ENCODE measurements at regions not wholly inside any gene's neighbourhood (a gene's known extent, or its start where the extent isn't known, plus 50 kb on each side); places are given as distances from the start of the nearest gene placed in this dataset.

- no peak for DNase-seq (ENCODE audit: low spot score)
- Histone ChIP-seq H3K4me2 (no peak overlapping the region), H3K79me2 (no peaks in the 10 kb centered on the region), H3K27ac (no peak overlapping the region), H3K36me3 (replicated peaks; ENCODE audit: insufficient read depth, low read depth) (no peaks in the 10 kb centered on the region), H3K27me3 (no peaks in the 10 kb centered on the region), H3K9me3 (ENCODE audit: low read depth) (no peaks in the 10 kb centered on the region), H3K4me3 (no peak overlapping the region), H2AFZ (no peak overlapping the region), H3K9me2 (replicated peaks; ENCODE audit: insufficient read depth) (no peaks in the 10 kb centered on the region), H3K4me1 (ENCODE audit: insufficient read depth) (peaks cover 5% of the 10 kb centered on the region), H4K20me1 (ENCODE audit: insufficient read depth, poor library complexity, severe bottlenecking) (no peaks in the 10 kb centered on the region)
- no peak for TF ChIP-seq CTCF (IDR thresholded peaks at IDR 0.05; ENCODE audit: poor library complexity)
- no peak for TF ChIP-seq EZH2phosphoT487 (IDR thresholded peaks at IDR 0.05; ENCODE audit: low read depth, severe bottlenecking, unreplicated experiment)
- no peak for TF ChIP-seq EZH2 (IDR thresholded peaks at IDR 0.05; ENCODE audit: borderline replicate concordance)
- WGBS (ENCODE audit: low lambda C conversion rate, missing lambda C conversion rate) = 95% methylated on average over 2 of the region's 2 CpGs
Observed at GRCh38 chr9:109855540-109855939, 75.5 kb downstream of the PALM2AKAP2 start.

GRCh38 chr9:109856785-109857184, 76.8 kb downstream of the PALM2AKAP2 start:
- Histone ChIP-seq H3K4me3 (no peak overlapping the region), H3K36me3 (replicated peaks; ENCODE audit: insufficient read depth, low read depth) (no peaks in the 10 kb centered on the region), H2AFZ (no peak overlapping the region), H3K9me3 (ENCODE audit: low read depth) (no peaks in the 10 kb centered on the region), H4K20me1 (ENCODE audit: insufficient read depth, poor library complexity, severe bottlenecking) (no peaks in the 10 kb centered on the region), H3K27me3 (no peaks in the 10 kb centered on the region), H3K4me1 (ENCODE audit: insufficient read depth) (peaks cover 5% of the 10 kb centered on the region), H3K4me2 (no peak overlapping the region), H3K27ac (peak overlapping the region; percentile 32), H3K9me2 (replicated peaks; ENCODE audit: insufficient read depth) (no peaks in the 10 kb centered on the region), H3K79me2 (no peaks in the 10 kb centered on the region)
- TF ChIP-seq EZH2 (IDR thresholded peaks at IDR 0.05; ENCODE audit: borderline replicate concordance) (no peak), EZH2phosphoT487 (IDR thresholded peaks at IDR 0.05; ENCODE audit: low read depth, severe bottlenecking, unreplicated experiment) (no peak), CTCF (IDR thresholded peaks at IDR 0.05; ENCODE audit: poor library complexity) (no peak)
- WGBS (ENCODE audit: low lambda C conversion rate, missing lambda C conversion rate) = 77% methylated on average over 6 of the region's 6 CpGs
- no peak for DNase-seq (ENCODE audit: low spot score)

GRCh38 chr9:109857336-109857735, 77.3 kb downstream of the PALM2AKAP2 start:
- Histone ChIP-seq H3K4me3 (no peak overlapping the region), H3K27me3 (no peaks in the 10 kb centered on the region), H2AFZ (no peak overlapping the region), H3K36me3 (replicated peaks; ENCODE audit: insufficient read depth, low read depth) (no peaks in the 10 kb centered on the region), H3K4me2 (no peak overlapping the region), H4K20me1 (ENCODE audit: insufficient read depth, poor library complexity, severe bottlenecking) (no peaks in the 10 kb centered on the region), H3K27ac (peak overlapping the region; percentile 32), H3K9me3 (ENCODE audit: low read depth) (no peaks in the 10 kb centered on the region), H3K4me1 (ENCODE audit: insufficient read depth) (peaks cover 5% of the 10 kb centered on the region), H3K79me2 (no peaks in the 10 kb centered on the region), H3K9me2 (replicated peaks; ENCODE audit: insufficient read depth) (no peaks in the 10 kb centered on the region)
- no peak for TF ChIP-seq EZH2 (IDR thresholded peaks at IDR 0.05; ENCODE audit: borderline replicate concordance)
- TF ChIP-seq CTCF (IDR thresholded peaks at IDR 0.05; ENCODE audit: poor library complexity) = no peak
- DNase-seq (ENCODE audit: low spot score) = no peak
- WGBS (ENCODE audit: low lambda C conversion rate, missing lambda C conversion rate) = 100% methylated on average over 1 of the region's 1 CpG

GRCh38 chr9:109859447-109859846, 79.4 kb downstream of the PALM2AKAP2 start:
- Histone ChIP-seq H3K27me3 (no peaks in the 10 kb centered on the region), H3K9me3 (ENCODE audit: low read depth) (no peaks in the 10 kb centered on the region), H3K4me1 (ENCODE audit: insufficient read depth) (peaks cover 5% of the 10 kb centered on the region), H3K4me3 (no peak overlapping the region), H4K20me1 (ENCODE audit: insufficient read depth, poor library complexity, severe bottlenecking) (no peaks in the 10 kb centered on the region), H3K4me2 (no peak overlapping the region), H3K9me2 (replicated peaks; ENCODE audit: insufficient read depth) (no peaks in the 10 kb centered on the region), H3K79me2 (no peaks in the 10 kb centered on the region), H3K36me3 (replicated peaks; ENCODE audit: insufficient read depth, low read depth) (no peaks in the 10 kb centered on the region), H2AFZ (no peak overlapping the region), H3K27ac (no peak overlapping the region)
- 88% methylated on average over 2 of the region's 2 CpGs for WGBS (ENCODE audit: low lambda C conversion rate, missing lambda C conversion rate)
- TF ChIP-seq CTCF (IDR thresholded peaks at IDR 0.05; ENCODE audit: poor library complexity) (peak; percentile 10), EZH2 (IDR thresholded peaks at IDR 0.05; ENCODE audit: borderline replicate concordance) (no peak), EZH2phosphoT487 (IDR thresholded peaks at IDR 0.05; ENCODE audit: low read depth, severe bottlenecking, unreplicated experiment) (no peak)
- DNase-seq (ENCODE audit: low spot score) = no peak

All from hepatocyte (in vitro differentiated cells).